Left ventricle myocardium inferior (tissue), 1 donor: ENCODE measurements at regions not wholly inside any gene's neighbourhood (a gene's known extent, or its start where the extent isn't known, plus 50 kb on each side); places are given as distances from the start of the nearest gene placed in this dataset.

ENCODE experiments used
- DNase-seq: peaks from one replicate; pipeline ENCODE4 v3.0.0-alpha.2; 2020
- H3K27ac ChIP-seq: fragments of 200-600 bp; replicated peaks from 2 replicates; pipeline ENCODE4 v1.8.0; 2021
- H3K27me3 ChIP-seq: fragments of 200-600 bp; 2 replicates; pipeline ENCODE4 v1.8.0; 2021; ENCODE audit warnings: low read depth
- H3K36me3 ChIP-seq: fragments of 200-600 bp; 2 replicates; pipeline ENCODE4 v1.8.0; 2021
- H3K4me1 ChIP-seq: fragments of 200-600 bp; 2 replicates; pipeline ENCODE4 v1.8.0; 2021
- H3K4me3 ChIP-seq: fragments of 200-600 bp; 2 replicates; pipeline ENCODE4 v1.8.0; 2021; ENCODE audit warnings: mild to moderate bottlenecking, moderate library complexity
- H3K9me3 ChIP-seq: fragments of 200-600 bp; replicated peaks from 2 replicates; pipeline ENCODE4 v1.8.0; 2021
- intact Hi-C: fragments of 100-400 bp; cut with micrococcal nuclease; formaldehyde crosslinking; loops from one replicate; pipeline ENCODE4 v1.11.0; 2022
- TF ChIP-seq, protein P1 (sequence below): fragments of 200-600 bp; IDR thresholded peaks from 2 replicates; pipeline ENCODE4 v1.8.0; 2021; ENCODE audit warnings: antibody characterized with exemption, mild to moderate bottlenecking, borderline replicate concordance
- donor health status: DM: no; HTN: yes; CAD: no; lungs with severe emphysema.

DNA sequence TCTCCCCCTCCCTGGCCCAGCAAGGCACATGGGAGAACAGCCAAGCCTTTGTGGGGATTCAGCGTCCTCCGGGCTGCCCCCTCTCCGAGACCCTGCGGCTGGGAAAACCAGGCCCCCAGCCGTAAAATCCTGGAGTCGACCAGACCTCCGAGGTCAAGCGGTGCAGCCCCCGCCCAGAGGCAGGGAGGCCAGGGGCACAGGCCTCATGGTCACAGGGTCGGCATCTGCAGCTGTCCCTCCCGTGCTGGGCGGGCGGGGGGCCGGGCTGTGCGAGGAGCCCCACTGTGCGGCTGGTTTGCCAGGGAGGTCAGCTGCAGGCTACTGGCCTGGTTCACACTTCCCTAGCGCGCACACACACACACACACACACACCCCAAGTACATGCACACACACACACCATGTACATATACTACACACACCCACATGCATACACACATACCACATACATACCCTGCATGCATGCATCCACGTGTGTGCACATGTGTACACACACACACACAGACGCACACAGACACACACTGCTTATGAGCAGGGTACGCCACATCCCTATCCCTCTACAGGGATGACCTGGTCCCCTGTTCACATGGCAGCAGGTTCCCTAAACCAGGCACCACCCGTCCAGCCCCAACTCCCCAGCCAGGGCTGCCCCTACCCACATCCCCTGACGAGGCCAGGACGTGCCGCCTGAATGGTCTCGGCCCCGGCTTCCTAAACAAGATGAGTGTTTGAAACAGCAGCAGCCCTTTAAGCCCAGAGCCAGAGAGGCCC, 108.9 kb upstream of the CIBAR2 start:
- H3K9me3 ChIP-seq: peaks cover 5% of the 10 kb centered on the region
- no peak overlapping the region for H3K27ac ChIP-seq
- H3K4me1 ChIP-seq: peaks cover 24% of the 10 kb centered on the region
- no peak overlapping the region for H3K4me3 ChIP-seq
- intact Hi-C loops: no loop called here
- H3K36me3 ChIP-seq: no peaks in the 10 kb centered on the region
- no peaks in the 10 kb centered on the region for H3K27me3 ChIP-seq
- TF ChIP-seq, protein P1, sequence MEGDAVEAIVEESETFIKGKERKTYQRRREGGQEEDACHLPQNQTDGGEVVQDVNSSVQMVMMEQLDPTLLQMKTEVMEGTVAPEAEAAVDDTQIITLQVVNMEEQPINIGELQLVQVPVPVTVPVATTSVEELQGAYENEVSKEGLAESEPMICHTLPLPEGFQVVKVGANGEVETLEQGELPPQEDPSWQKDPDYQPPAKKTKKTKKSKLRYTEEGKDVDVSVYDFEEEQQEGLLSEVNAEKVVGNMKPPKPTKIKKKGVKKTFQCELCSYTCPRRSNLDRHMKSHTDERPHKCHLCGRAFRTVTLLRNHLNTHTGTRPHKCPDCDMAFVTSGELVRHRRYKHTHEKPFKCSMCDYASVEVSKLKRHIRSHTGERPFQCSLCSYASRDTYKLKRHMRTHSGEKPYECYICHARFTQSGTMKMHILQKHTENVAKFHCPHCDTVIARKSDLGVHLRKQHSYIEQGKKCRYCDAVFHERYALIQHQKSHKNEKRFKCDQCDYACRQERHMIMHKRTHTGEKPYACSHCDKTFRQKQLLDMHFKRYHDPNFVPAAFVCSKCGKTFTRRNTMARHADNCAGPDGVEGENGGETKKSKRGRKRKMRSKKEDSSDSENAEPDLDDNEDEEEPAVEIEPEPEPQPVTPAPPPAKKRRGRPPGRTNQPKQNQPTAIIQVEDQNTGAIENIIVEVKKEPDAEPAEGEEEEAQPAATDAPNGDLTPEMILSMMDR: no peak
- no peak for DNase-seq

DNA sequence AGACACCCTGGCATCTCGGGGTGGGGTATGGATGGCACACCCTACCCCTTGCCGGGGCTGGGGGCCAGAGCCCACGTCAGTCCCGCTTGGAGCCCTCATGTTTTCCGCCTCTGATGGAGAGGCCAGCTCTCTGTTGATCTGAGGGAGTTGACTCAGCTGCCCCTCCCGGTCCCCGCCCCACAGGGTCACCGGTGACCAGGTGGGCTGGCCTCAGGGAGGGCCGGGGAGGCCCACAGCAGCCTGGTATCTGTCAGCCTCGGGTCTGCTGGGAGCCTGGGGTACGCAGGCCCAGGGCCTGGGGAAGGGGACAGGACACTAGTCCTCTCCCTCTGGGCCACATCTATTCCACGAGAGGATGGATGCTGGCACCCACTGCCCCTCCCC, 109.5 kb upstream of the CIBAR2 start:
- no peak for DNase-seq
- H3K36me3 ChIP-seq: no peaks in the 10 kb centered on the region
- TF ChIP-seq, protein P1: no peak
- H3K27me3 ChIP-seq: no peaks in the 10 kb centered on the region
- peaks cover 5% of the 10 kb centered on the region for H3K9me3 ChIP-seq
- intact Hi-C loops: no loop called here
- H3K4me1 ChIP-seq: peaks cover 24% of the 10 kb centered on the region
- no peak overlapping the region for H3K27ac ChIP-seq
- H3K4me3 ChIP-seq: no peak overlapping the region

DNA sequence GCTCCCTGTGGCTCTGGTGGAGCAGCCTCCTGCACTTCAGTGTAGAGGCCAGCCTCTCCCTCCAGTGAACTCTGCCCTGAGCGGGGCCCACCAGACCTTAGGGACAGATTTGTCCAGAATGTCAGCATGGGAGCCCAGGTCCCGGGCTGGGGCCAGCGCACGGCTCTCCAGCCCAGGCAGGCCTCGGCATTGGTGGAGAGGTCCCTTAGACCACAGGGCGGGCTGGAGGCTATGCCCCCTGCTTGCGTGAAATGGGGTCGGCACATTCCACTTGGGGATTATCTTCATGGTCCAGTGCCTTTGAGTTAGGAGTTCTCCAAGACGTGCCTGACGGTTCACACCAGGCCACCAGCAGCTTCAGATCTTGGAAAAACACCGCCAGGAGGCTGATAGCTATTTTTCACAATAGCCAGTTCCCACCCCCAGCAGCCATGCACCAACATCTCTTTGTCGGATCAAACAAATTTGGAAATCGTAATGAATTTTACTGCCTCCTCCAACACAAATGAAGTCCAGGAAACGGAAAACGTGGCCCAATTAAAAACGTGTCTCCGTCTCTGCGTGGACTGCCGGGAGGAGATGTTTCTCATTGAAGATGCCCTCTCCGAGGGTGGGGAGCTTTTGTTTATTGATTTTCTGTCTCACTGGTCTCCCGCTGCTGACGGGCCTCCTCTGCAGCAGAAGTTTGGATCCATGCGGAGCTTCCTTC, 110.0 kb upstream of the CIBAR2 start:
- Histone ChIP-seq H3K27ac (no peak overlapping the region), H3K4me1 (peaks cover 24% of the 10 kb centered on the region), H3K4me3 (no peak overlapping the region), H3K9me3 (peaks cover 5% of the 10 kb centered on the region), H3K36me3 (no peaks in the 10 kb centered on the region), H3K27me3 (no peaks in the 10 kb centered on the region)
- TF ChIP-seq, protein P1: no peak
- no peak for DNase-seq
- intact Hi-C loops: no loop called here

DNA sequence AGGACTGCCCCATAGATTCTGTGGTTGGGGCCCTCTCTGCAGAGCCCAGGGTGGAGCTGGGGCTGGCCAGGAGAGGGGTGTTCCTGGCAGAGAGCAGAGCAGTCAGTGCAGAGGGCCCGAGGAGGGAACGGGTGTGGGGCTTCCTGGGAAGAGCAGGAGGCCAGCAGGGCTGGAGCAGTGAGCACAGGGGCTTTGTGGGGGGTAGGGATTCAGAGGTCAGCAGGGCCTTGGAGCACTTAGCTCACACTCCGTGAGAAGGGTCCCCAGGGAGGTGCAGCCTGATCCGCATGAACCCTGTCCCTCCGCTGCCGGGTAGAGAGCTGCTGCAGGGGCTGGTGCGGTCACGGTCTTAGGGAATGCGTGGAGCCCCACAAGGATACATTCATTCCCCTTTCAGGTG, 113.0 kb upstream of the CIBAR2 start:
- TF ChIP-seq, protein P1: no peak
- H3K9me3 ChIP-seq: peaks cover 5% of the 10 kb centered on the region
- no peak overlapping the region for H3K27ac ChIP-seq
- H3K4me1 ChIP-seq: peaks cover 12% of the 10 kb centered on the region
- DNase-seq: no peak
- no peak overlapping the region for H3K4me3 ChIP-seq
- H3K27me3 ChIP-seq: no peaks in the 10 kb centered on the region
- no peaks in the 10 kb centered on the region for H3K36me3 ChIP-seq
- intact Hi-C loops: no loop called here

DNA sequence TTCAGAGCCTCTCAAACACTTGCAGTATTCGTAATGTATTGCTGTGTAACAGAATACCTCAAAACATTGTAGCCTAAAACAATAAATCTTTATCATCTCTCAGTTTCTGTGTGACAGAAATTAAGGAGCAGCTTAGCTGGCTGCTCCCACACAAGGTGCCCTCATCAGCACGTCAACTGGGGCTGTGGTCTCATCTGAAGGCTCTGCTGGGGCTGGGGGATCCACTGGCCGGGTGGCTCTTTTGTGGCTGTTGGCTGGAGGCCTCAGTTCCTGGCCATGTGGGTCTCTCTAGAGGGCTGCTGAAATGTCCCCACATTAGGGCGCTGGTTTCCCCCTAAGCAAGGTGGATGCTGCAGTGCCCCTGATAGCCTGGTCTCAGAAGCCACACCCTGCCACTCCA, 113.4 kb upstream of the CIBAR2 start:
- DNase-seq: no peak
- Histone ChIP-seq H3K9me3 (peaks cover 5% of the 10 kb centered on the region), H3K4me1 (peaks cover 7% of the 10 kb centered on the region), H3K27me3 (no peaks in the 10 kb centered on the region), H3K27ac (no peak overlapping the region), H3K36me3 (no peaks in the 10 kb centered on the region), H3K4me3 (no peak overlapping the region)
- TF ChIP-seq, protein P1: no peak
- intact Hi-C loops: no loop called here
